Neuron (in vitro differentiated cells): ENCODE measurements at regions not wholly inside any gene's neighbourhood (a gene's known extent, or its start where the extent isn't known, plus 50 kb on each side); places are given as distances from the start of the nearest gene placed in this dataset.

Source experiments
- H2AFZ ChIP-seq: one replicate; pipeline ENCODE4 v1.6.1; 2013; ENCODE audit warnings: low read depth, mild to moderate bottlenecking, inconsistent platforms, low read length, moderate library complexity
- H3K27me3 ChIP-seq: one replicate; pipeline ENCODE4 v1.6.1; 2013; ENCODE audit warnings: low read length; ENCODE audit not compliant: insufficient read depth
- H3K36me3 ChIP-seq: one replicate; pipeline ENCODE4 v1.6.1; 2013; ENCODE audit warnings: low read length; ENCODE audit not compliant: insufficient read depth
- H3K4me1 ChIP-seq: one replicate; pipeline ENCODE4 v1.6.1; 2013; ENCODE audit warnings: low read length; ENCODE audit not compliant: insufficient read depth
- H3K4me3 ChIP-seq: 2 replicates; pipeline ENCODE4 v1.5.1; 2013; ENCODE audit warnings: mild to moderate bottlenecking, low read length, moderate library complexity
- H3K9me3 ChIP-seq: one replicate; pipeline ENCODE4 v1.6.1; 2013; ENCODE audit warnings: low read length

DNA sequence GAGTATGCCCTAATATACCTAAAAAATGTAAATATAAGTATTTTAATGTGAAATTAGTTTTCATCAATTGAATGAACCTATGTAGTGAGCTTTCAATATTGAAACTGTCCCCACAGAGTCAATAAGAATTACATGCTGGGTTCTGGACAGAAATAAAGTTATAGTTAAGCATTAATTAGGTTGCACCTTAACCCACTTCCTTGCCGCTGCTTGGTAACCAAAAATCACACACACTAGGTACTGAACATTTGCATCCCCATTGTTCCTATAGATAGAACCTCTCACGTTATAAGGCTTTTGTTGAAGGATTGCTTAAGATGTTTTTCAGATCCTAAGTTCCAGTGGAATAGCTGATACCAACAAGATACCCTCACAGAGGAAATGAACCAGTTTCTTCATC, 237.1 kb upstream of the OPRM1 start:
- Histone ChIP-seq H2AFZ (no peak overlapping the region), H3K36me3 (no peaks in the 10 kb centered on the region), H3K4me3 (no peak overlapping the region), H3K27me3 (no peaks in the 10 kb centered on the region), H3K9me3 (no peaks in the 10 kb centered on the region), H3K4me1 (no peaks in the 10 kb centered on the region)

DNA sequence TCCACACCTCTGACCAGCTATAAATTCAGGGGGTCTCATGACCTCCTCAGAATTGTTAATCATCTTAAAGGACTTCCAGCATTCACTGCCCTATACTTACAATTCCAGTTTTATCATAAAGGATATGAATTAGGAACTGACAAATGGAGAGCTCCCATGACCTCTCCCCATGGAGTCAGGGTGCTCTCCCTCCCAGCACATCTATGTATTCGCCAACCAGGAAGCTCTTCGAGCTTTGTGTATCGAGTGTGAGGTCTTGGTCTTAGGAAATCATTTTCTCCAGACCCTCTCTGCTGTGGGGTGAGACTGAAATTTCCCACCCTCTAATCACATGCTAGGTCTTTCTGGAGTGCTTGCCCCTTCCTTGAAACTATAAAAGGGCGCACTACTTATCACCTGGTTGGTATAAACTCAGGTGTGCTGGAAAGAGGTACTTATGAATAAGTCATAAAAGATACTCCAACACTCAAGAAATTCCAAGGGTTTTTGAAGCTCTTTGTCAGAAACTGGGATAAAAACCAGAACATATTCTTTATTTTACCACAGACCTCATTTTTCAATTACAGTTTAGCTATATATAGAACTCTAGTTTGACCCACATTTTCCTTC, 238.4 kb upstream of the OPRM1 start:
- Histone ChIP-seq H3K4me1 (no peaks in the 10 kb centered on the region), H3K36me3 (no peaks in the 10 kb centered on the region), H3K27me3 (no peaks in the 10 kb centered on the region), H2AFZ (no peak overlapping the region), H3K4me3 (no peak overlapping the region), H3K9me3 (no peaks in the 10 kb centered on the region)

DNA sequence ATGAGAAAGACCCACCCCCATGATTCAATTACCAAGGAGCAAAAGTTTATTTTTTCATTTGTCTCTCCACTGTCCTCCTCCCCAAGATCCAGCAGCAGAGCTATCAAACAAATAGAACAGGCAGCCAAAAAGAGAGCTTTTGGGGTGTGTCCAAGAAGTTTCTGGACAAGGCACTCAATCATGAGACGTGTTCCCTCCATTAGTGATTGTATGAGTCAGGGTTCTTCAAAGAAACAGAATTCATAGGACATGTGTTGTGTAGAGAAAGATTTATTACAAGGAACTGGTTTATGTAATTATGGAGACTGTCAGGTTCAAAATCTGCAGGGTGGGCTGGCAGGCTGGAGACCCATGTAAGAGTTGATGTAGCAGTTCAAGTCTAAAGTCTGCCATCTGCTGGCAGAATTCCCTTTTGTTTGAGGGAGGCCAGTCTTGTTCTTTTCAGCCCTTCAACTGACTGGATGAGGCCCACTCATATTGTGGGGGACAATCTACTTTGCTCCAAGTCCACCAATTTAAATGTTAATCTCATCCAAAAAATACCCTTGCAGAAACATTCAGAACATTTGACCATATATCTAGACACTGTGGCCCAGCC, 248.1 kb upstream of the OPRM1 start:
- Histone ChIP-seq H3K9me3 (no peaks in the 10 kb centered on the region), H2AFZ (no peak overlapping the region), H3K4me1 (no peaks in the 10 kb centered on the region), H3K36me3 (no peaks in the 10 kb centered on the region), H3K4me3 (no peak overlapping the region), H3K27me3 (no peaks in the 10 kb centered on the region)

GRCh38 chr6:153790048-153790447, 249.0 kb upstream of the OPRM1 start:
- Histone ChIP-seq H2AFZ (no peak overlapping the region), H3K4me1 (no peaks in the 10 kb centered on the region), H3K36me3 (no peaks in the 10 kb centered on the region), H3K9me3 (no peaks in the 10 kb centered on the region), H3K4me3 (no peak overlapping the region), H3K27me3 (no peaks in the 10 kb centered on the region)

DNA sequence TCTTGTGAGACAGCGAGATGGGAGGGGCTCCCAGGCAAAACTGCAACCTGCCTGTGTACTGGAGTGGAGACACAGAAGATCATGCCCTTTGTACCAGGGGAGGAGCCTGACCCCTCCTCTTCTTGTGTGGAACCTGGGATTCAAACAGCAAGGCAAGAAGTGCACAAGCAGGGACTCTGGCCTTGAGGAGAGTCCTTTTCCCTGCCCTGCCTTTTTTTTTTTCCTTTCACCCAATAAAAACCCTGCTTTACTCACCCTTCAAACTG, 251.8 kb upstream of the OPRM1 start:
- H2AFZ ChIP-seq: no peak overlapping the region
- H3K9me3 ChIP-seq: no peaks in the 10 kb centered on the region
- no peaks in the 10 kb centered on the region for H3K36me3 ChIP-seq
- no peaks in the 10 kb centered on the region for H3K27me3 ChIP-seq
- H3K4me1 ChIP-seq: no peaks in the 10 kb centered on the region
- H3K4me3 ChIP-seq: no peak overlapping the region

- no peaks in the 10 kb centered on the region for H3K9me3 ChIP-seq
- no peaks in the 10 kb centered on the region for H3K36me3 ChIP-seq
- H3K27me3 ChIP-seq: no peaks in the 10 kb centered on the region
- H2AFZ ChIP-seq: no peak overlapping the region
- no peak overlapping the region for H3K4me3 ChIP-seq
- H3K4me1 ChIP-seq: no peaks in the 10 kb centered on the region
These were observed 257.7 kb upstream of the OPRM1 start for GRCh38 chr6:153781306-153781705.

GRCh38 chr6:153780011-153780410, 259.0 kb upstream of the OPRM1 start:
- no peak overlapping the region for H3K4me3 ChIP-seq
- H3K36me3 ChIP-seq: no peaks in the 10 kb centered on the region
- H3K4me1 ChIP-seq: no peaks in the 10 kb centered on the region
- H3K27me3 ChIP-seq: no peaks in the 10 kb centered on the region
- no peak overlapping the region for H2AFZ ChIP-seq
- H3K9me3 ChIP-seq: no peaks in the 10 kb centered on the region

GRCh38 chr6:153778216-153778615, 260.8 kb upstream of the OPRM1 start:
- no peaks in the 10 kb centered on the region for H3K9me3 ChIP-seq
- H3K36me3 ChIP-seq: no peaks in the 10 kb centered on the region
- H3K4me3 ChIP-seq: no peak overlapping the region
- H3K4me1 ChIP-seq: no peaks in the 10 kb centered on the region
- H2AFZ ChIP-seq: no peak overlapping the region
- no peaks in the 10 kb centered on the region for H3K27me3 ChIP-seq

GRCh38 chr6:153771577-153771976, 267.5 kb upstream of the OPRM1 start:
- H2AFZ ChIP-seq: no peak overlapping the region
- no peak overlapping the region for H3K4me3 ChIP-seq
- no peaks in the 10 kb centered on the region for H3K27me3 ChIP-seq
- no peaks in the 10 kb centered on the region for H3K4me1 ChIP-seq
- no peaks in the 10 kb centered on the region for H3K36me3 ChIP-seq
- H3K9me3 ChIP-seq: no peaks in the 10 kb centered on the region

DNA sequence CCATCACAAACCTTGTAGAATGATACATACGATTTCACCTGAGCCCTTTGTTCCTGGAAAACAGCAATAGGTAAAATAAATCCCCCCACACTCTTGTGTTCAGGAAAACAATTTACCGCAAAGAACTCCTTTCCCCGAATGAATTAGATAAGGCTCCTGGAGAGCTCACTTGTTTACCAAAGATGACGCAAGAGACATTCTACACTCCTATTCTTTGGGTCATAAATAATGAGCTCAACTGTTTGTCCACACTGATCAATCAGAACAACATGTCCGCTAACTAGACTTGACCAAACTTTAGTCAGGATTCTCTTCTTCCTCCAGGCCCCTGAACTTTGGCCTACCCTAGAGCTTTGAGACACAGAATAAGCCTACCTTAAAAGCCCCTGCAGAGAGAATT, 271.9 kb upstream of the OPRM1 start:
- Histone ChIP-seq H3K4me1 (no peaks in the 10 kb centered on the region), H3K27me3 (no peaks in the 10 kb centered on the region), H2AFZ (no peak overlapping the region), H3K9me3 (no peaks in the 10 kb centered on the region), H3K4me3 (no peak overlapping the region), H3K36me3 (no peaks in the 10 kb centered on the region)

DNA sequence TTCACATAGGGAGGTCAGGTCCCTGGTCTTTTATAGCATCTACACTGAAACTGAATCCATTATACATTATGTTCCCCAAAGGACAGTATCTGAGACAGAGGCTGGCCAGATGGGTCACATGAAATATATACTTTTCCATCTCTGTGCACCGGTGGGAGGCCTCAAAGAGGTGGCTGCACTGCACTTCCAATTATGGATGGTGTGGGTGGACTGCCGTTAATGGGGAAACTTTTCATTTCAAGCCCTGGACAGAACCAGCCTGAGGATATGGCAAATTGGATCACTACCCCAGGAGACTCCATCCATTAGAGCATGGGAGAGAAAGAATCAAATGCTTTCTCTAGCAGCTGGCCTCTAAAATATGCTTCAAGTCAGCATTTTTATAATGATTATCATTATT, 280.5 kb upstream of the OPRM1 start:
- Histone ChIP-seq H3K4me3 (no peak overlapping the region), H3K9me3 (no peaks in the 10 kb centered on the region), H3K4me1 (no peaks in the 10 kb centered on the region), H3K36me3 (no peaks in the 10 kb centered on the region), H3K27me3 (no peaks in the 10 kb centered on the region), H2AFZ (no peak overlapping the region)

- no peaks in the 10 kb centered on the region for H3K36me3 ChIP-seq
- H3K9me3 ChIP-seq: no peaks in the 10 kb centered on the region
- H3K4me1 ChIP-seq: no peaks in the 10 kb centered on the region
- no peaks in the 10 kb centered on the region for H3K27me3 ChIP-seq
- H3K4me3 ChIP-seq: no peak overlapping the region
- no peak overlapping the region for H2AFZ ChIP-seq
These were observed 303.3 kb upstream of the OPRM1 start for GRCh38 chr6:153735761-153736160.

- H3K4me1 ChIP-seq: peaks cover 3% of the 10 kb centered on the region
- no peak overlapping the region for H3K4me3 ChIP-seq
- H3K36me3 ChIP-seq: no peaks in the 10 kb centered on the region
- no peaks in the 10 kb centered on the region for H3K9me3 ChIP-seq
- H3K27me3 ChIP-seq: no peaks in the 10 kb centered on the region
- no peak overlapping the region for H2AFZ ChIP-seq
These were observed 309.9 kb upstream of the OPRM1 start for GRCh38 chr6:153729189-153729588.

DNA sequence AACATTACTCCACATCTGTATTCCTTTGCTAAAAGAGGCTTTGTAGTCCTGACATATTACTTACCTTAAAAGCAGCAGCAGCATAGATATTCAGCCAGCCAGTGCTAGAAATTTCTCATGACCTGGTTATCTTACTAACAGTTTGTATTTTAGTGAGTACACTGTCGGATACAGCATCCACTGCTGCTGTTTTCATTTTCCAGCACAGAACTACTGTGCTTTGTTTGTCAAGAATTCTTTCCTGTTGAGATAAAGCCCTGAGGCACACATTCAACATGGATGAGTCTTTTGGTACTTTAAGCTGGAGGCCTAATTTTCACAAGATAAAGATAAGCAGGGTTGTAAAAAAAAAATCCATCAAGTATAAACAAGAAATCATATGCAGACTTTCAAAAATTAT, 311.2 kb upstream of the OPRM1 start:
- no peaks in the 10 kb centered on the region for H3K36me3 ChIP-seq
- no peak overlapping the region for H2AFZ ChIP-seq
- no peaks in the 10 kb centered on the region for H3K27me3 ChIP-seq
- no peaks in the 10 kb centered on the region for H3K9me3 ChIP-seq
- no peak overlapping the region for H3K4me3 ChIP-seq
- H3K4me1 ChIP-seq: peaks cover 3% of the 10 kb centered on the region
